GM12878 (cell line): ENCODE measurements at regions not wholly inside any gene's neighbourhood (a gene's known extent, or its start where the extent isn't known, plus 50 kb on each side); places are given as distances from the start of the nearest gene placed in this dataset.

Source experiments
- ATAC-seq: fragments of 200-7000 bp; cut with Tn5 transposase; 3 replicates; pipeline ENCODE4 v1.9.1; 2020; ENCODE audit warnings: mild to moderate bottlenecking, moderate library complexity
- BruUV-seq: library from RNA; stranded (reverse); fragments of 400-500 nt; replicated peaks from 2 replicates; lab custom pipeline; 2021; lab: Mats Ljungman, UMichigan
- CTCF ChIA-PET: fragments of 300-600 bp; sonication (Branson Sonifier 250); formaldehyde crosslinking; extraction: SDS; loops from one replicate; lab custom pipeline; 2021; ENCODE audit warnings: inconsistent platforms; lab: Yijun Ruan, JAX
- POLR2A ChIA-PET: fragments of 350-600 bp; formaldehyde crosslinking; extraction: SDS; loops from one replicate; lab custom pipeline; 2021; ENCODE audit warnings: inconsistent platforms; lab: Charles Lee
- RAD21 ChIA-PET: fragments of 300-600 bp; sonication (Branson Sonifier 250); formaldehyde crosslinking; loops from one replicate; lab custom pipeline; 2023; ENCODE audit warnings: antibody characterized with exemption; ENCODE audit not compliant: unreplicated experiment; lab: Charles Lee
- SMC1A ChIA-PET: fragments of 300-600 bp; sonication (Branson Sonifier 250); formaldehyde crosslinking; loops from one replicate; lab custom pipeline; 2023; ENCODE audit not compliant: unreplicated experiment, uncharacterized antibody; lab: Charles Lee
- DNase-seq: peaks from one replicate; pipeline ENCODE4 v3.0.0-alpha.2; 2011; ENCODE audit warnings: low read depth, low spot score
- FAIRE-seq: peaks from 3 replicates; lab custom pipeline; 2011; peaks lifted over from hg19 to GRCh38; lab: Jason Lieb, UNC
- H2AFZ ChIP-seq: 2 replicates; pipeline ENCODE4 v1.6.0; 2011; ENCODE audit warnings: low read depth, low read length, control low read depth; ENCODE audit not compliant: control insufficient read depth
- H3K27ac ChIP-seq: 2 replicates; pipeline ENCODE4 v1.5.1; 2011; ENCODE audit warnings: control low read depth; ENCODE audit not compliant: control insufficient read depth, insufficient read depth
- H3K27me3 ChIP-seq, 2 experiments: replicated peaks in 1 of 2; 2 replicates each; pipeline versions ENCODE4 v1.6.0 to v1.6.1; 2011; ENCODE audit warnings: low read length in 1 of 2; ENCODE audit not compliant: control insufficient read depth in 2 of 2, insufficient read depth in 2 of 2
- H3K36me3 ChIP-seq, 2 experiments: 2 replicates each; pipeline ENCODE4 v1.5.1; 2011; ENCODE audit warnings: low read length in 1 of 2; ENCODE audit not compliant: control insufficient read depth in 2 of 2, insufficient read depth in 2 of 2
- H3K4me1 ChIP-seq: 2 replicates; pipeline ENCODE4 v1.6.1; 2011; ENCODE audit warnings: mild to moderate bottlenecking, low read length, moderate library complexity, mixed read lengths; ENCODE audit not compliant: control insufficient read depth, insufficient read depth
- H3K4me2 ChIP-seq: 2 replicates; pipeline ENCODE4 v1.6.0; 2011; ENCODE audit warnings: control low read depth; ENCODE audit not compliant: control insufficient read depth, insufficient read depth
- H3K4me3 ChIP-seq: fragments of 200-600 bp; sonication (generic); 2 replicates; pipeline ENCODE4 v1.5.1; 2016
- H3K79me2 ChIP-seq: 2 replicates; pipeline ENCODE4 v1.6.0; 2011; ENCODE audit warnings: low read length; ENCODE audit not compliant: control insufficient read depth, insufficient read depth
- H3K9ac ChIP-seq: 2 replicates; pipeline ENCODE4 v1.8.0; 2011; ENCODE audit warnings: low read length, control low read depth, mixed read lengths; ENCODE audit not compliant: control insufficient read depth, insufficient read depth
- H3K9me3 ChIP-seq: replicated peaks from 3 replicates; pipeline ENCODE4 v1.5.1; 2011; ENCODE audit warnings: mild to moderate bottlenecking, low read length; ENCODE audit not compliant: control insufficient read depth, insufficient read depth
- H4K20me1 ChIP-seq: 2 replicates; pipeline ENCODE4 v1.6.0; 2011; ENCODE audit not compliant: control insufficient read depth, insufficient read depth
- FOS ChIP-seq: IDR thresholded peaks from 3 replicates; pipeline ENCODE4 v1.6.1; 2011; ENCODE audit warnings: borderline replicate concordance; ENCODE audit not compliant: insufficient read length; ENCODE audit errors: extremely low read depth
- FOXM1 ChIP-seq: IDR thresholded peaks from 2 replicates; pipeline ENCODE4 v1.6.1; 2012; ENCODE audit warnings: low read depth, mild to moderate bottlenecking, inconsistent platforms, low read length, moderate library complexity
- IKZF2 ChIP-seq, 2 experiments: fragments of 450-650 bp; IDR thresholded peaks; 2 replicates each; pipeline ENCODE4 v1.6.1; 2017; ENCODE audit warnings: mild to moderate bottlenecking in 2 of 2, moderate library complexity in 2 of 2
- JUNB ChIP-seq: IDR thresholded peaks from 2 replicates; pipeline ENCODE4 v1.6.1; 2016; ENCODE audit warnings: antibody characterized with exemption, mild to moderate bottlenecking
- RCOR1 ChIP-seq: conservative IDR thresholded peaks from 2 replicates; pipeline ENCODE4 v1.6.1; 2012; ENCODE audit warnings: low read depth, low read length, improper control_type of control experiment
- YY1 ChIP-seq: IDR thresholded peaks from 2 replicates; pipeline ENCODE4 v1.6.1; 2011; ENCODE audit warnings: low read depth, mild to moderate bottlenecking, low read length
- ZNF384 ChIP-seq: IDR thresholded peaks from 2 replicates; pipeline ENCODE4 v1.6.1; 2012; ENCODE audit warnings: low read depth, mild to moderate bottlenecking, low read length, improper control_type of control experiment, borderline replicate concordance
- WGBS: methylation state at CpG from one replicate; pipeline ENCODE4 v1.1.6; 2016; ENCODE audit warnings: low lambda C conversion rate; ENCODE audit not compliant: insufficient replicate concordance, insufficient coverage; ENCODE audit errors: missing lambda C conversion rate; 5-methylcytosine and 5-hydroxymethylcytosine counted together
- in situ Hi-C: fragments of 300-500 bp; cut with MboI; formaldehyde crosslinking; loops from 9 replicates; pipeline ENCODE4 v1.14.3; 2018; ENCODE audit warnings: mixed read lengths
- intact Hi-C: fragments of 100-400 bp; cut with micrococcal nuclease; formaldehyde crosslinking; loops from one replicate; pipeline ENCODE4 v1.14.2; 2022; ENCODE audit not compliant: unreplicated experiment
- TF ChIP-seq, protein P1 (sequence below): IDR thresholded peaks from 2 replicates; pipeline ENCODE4 v1.6.1; 2012; ENCODE audit warnings: low read depth, low read length, improper control_type of control experiment
- TF ChIP-seq, protein P2 (sequence below): fragments of 450-650 bp; IDR thresholded peaks from 2 replicates; pipeline ENCODE4 v1.6.1; 2017; ENCODE audit warnings: antibody characterized with exemption, mild to moderate bottlenecking, moderate library complexity

DNA sequence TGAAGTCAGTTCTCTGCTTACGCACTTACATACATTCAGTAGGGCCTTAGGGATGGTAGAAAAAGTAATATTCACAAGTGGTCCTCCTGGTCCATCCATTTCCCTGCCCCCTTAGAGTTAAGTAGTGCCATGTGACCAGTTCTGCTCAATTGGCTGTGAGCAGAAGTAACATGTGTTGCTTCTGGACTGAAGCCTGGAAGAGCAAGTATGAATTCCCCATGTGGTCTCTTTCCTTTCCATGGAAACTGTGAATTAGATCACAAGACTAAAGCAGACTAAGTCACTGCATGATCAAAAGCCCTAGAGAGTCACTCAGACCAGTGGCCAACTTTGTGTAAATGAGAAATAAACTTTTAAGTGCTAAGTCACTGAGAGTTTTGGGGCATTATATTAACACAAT lies 341.7 kb upstream of the CADM1 start:
- Histone ChIP-seq H3K9ac (no peak overlapping the region), H4K20me1 (no peaks in the 10 kb centered on the region), H3K27ac (no peak overlapping the region), H3K9me3 (no peaks in the 10 kb centered on the region), H3K36me3 (no peaks in the 10 kb centered on the region), H3K4me1 (no peaks in the 10 kb centered on the region; the same call in 1 of the 2 replicates), H3K4me2 (no peak overlapping the region), H3K79me2 (no peaks in the 10 kb centered on the region), H2AFZ (no peak overlapping the region), H3K4me3 (no peak overlapping the region), H3K27me3 (no peaks in the 10 kb centered on the region; a peak in 2 of 4 replicates)
- FAIRE-seq (no peak), DNase-seq (no peak), ATAC-seq (no peak)
- 100% methylated on average over 1 of the region's 1 CpG for WGBS
- ChIA-PET SMC1A (no interaction called here), RAD21 (no interaction called here), CTCF (no interaction called here), POLR2A (no interaction called here)
- intact Hi-C loops (no loop called here), in situ Hi-C loops (no loop called here)
- no TSS peak for BruUV-seq
- no peak for TF ChIP-seq FOXM1
- TF ChIP-seq FOS: no peak
- TF ChIP-seq, protein P1, sequence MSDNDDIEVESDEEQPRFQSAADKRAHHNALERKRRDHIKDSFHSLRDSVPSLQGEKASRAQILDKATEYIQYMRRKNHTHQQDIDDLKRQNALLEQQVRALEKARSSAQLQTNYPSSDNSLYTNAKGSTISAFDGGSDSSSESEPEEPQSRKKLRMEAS: no peak
- TF ChIP-seq, protein P2, sequence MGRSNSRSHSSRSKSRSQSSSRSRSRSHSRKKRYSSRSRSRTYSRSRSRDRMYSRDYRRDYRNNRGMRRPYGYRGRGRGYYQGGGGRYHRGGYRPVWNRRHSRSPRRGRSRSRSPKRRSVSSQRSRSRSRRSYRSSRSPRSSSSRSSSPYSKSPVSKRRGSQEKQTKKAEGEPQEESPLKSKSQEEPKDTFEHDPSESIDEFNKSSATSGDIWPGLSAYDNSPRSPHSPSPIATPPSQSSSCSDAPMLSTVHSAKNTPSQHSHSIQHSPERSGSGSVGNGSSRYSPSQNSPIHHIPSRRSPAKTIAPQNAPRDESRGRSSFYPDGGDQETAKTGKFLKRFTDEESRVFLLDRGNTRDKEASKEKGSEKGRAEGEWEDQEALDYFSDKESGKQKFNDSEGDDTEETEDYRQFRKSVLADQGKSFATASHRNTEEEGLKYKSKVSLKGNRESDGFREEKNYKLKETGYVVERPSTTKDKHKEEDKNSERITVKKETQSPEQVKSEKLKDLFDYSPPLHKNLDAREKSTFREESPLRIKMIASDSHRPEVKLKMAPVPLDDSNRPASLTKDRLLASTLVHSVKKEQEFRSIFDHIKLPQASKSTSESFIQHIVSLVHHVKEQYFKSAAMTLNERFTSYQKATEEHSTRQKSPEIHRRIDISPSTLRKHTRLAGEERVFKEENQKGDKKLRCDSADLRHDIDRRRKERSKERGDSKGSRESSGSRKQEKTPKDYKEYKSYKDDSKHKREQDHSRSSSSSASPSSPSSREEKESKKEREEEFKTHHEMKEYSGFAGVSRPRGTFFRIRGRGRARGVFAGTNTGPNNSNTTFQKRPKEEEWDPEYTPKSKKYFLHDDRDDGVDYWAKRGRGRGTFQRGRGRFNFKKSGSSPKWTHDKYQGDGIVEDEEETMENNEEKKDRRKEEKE: no peak
- TF ChIP-seq IKZF2 (IDR thresholded peaks at IDR 0.05): no peak
- TF ChIP-seq YY1: no peak
- no peak for TF ChIP-seq JUNB
- TF ChIP-seq ZNF384: no peak
- TF ChIP-seq RCOR1: no peak
- TF ChIP-seq, all 136 proteins: peak for 0
